ENCODE measurements at regions not wholly inside any gene's neighbourhood (a gene's known extent, or its start where the extent isn't known, plus 50 kb on each side); places are given as distances from the start of the nearest gene placed in this dataset.

GRCh38 chr2:18684206-18685038 lies 95.1 kb upstream of the NT5C1B start:
- no peak overlapping the region for H3K9ac ChIP-seq
- H3K27ac ChIP-seq = no peak overlapping the region
- H3K79me2 ChIP-seq (ENCODE audit: insufficient read depth, low read depth) = no peaks in the 10 kb centered on the region
- no peak overlapping the region for H3K4me3 ChIP-seq (IDR thresholded peaks at IDR 0.05; ENCODE audit: insufficient read depth, low read depth, low read length)
- no peaks in the 10 kb centered on the region for H3K4me1 ChIP-seq (ENCODE audit: low read depth, poor library complexity, severe bottlenecking)
- no peaks in the 10 kb centered on the region for H3K27me3 ChIP-seq (ENCODE audit: insufficient read depth, low read depth)
- H3K36me3 ChIP-seq (ENCODE audit: insufficient read depth) = no peaks in the 10 kb centered on the region
- no peak overlapping the region for H2AFZ ChIP-seq (ENCODE audit: low read depth)
- TF ChIP-seq CTCF (conservative IDR thresholded peaks at IDR 0.05; ENCODE audit: low read depth, low read length) = no peak
- H3K4me2 ChIP-seq = no peak overlapping the region
- H4K20me1 ChIP-seq (ENCODE audit: insufficient read depth) = no peaks in the 10 kb centered on the region

GRCh38 chr2:18682681-18683080 lies 93.3 kb upstream of the NT5C1B start:
- H4K20me1 ChIP-seq (ENCODE audit: insufficient read depth) = no peaks in the 10 kb centered on the region
- TF ChIP-seq CTCF (conservative IDR thresholded peaks at IDR 0.05; ENCODE audit: low read depth, low read length) = no peak

GRCh38 chr2:18677280-18677679 lies 87.9 kb upstream of the NT5C1B start:
- no peak overlapping the region for H3K9ac ChIP-seq
- no peaks in the 10 kb centered on the region for H3K4me1 ChIP-seq (ENCODE audit: low read depth, poor library complexity, severe bottlenecking)
- H4K20me1 ChIP-seq (ENCODE audit: insufficient read depth) = no peaks in the 10 kb centered on the region
- no peaks in the 10 kb centered on the region for H3K79me2 ChIP-seq (ENCODE audit: insufficient read depth, low read depth)
- TF ChIP-seq CTCF (conservative IDR thresholded peaks at IDR 0.05; ENCODE audit: low read depth, low read length) = no peak
- H3K27ac ChIP-seq = no peak overlapping the region
- no peaks in the 10 kb centered on the region for H3K27me3 ChIP-seq (ENCODE audit: insufficient read depth, low read depth)
- no peak overlapping the region for H3K4me2 ChIP-seq
- no peaks in the 10 kb centered on the region for H3K36me3 ChIP-seq (ENCODE audit: insufficient read depth)
- H2AFZ ChIP-seq (ENCODE audit: low read depth) = no peak overlapping the region
- no peak overlapping the region for H3K4me3 ChIP-seq (IDR thresholded peaks at IDR 0.05; ENCODE audit: insufficient read depth, low read depth, low read length)

More at GRCh38 chr2:18682681-18683080, 93.3 kb upstream of the NT5C1B start:
- Histone ChIP-seq H2AFZ (ENCODE audit: low read depth) (no peak overlapping the region), H3K4me3 (IDR thresholded peaks at IDR 0.05; ENCODE audit: insufficient read depth, low read depth, low read length) (no peak overlapping the region), H3K4me1 (ENCODE audit: low read depth, poor library complexity, severe bottlenecking) (no peaks in the 10 kb centered on the region), H3K79me2 (ENCODE audit: insufficient read depth, low read depth) (no peaks in the 10 kb centered on the region), H3K27ac (no peak overlapping the region), H3K27me3 (ENCODE audit: insufficient read depth, low read depth) (no peaks in the 10 kb centered on the region), H3K9ac (no peak overlapping the region), H3K4me2 (no peak overlapping the region), H3K36me3 (ENCODE audit: insufficient read depth) (no peaks in the 10 kb centered on the region)

- Histone ChIP-seq H3K27me3 (ENCODE audit: insufficient read depth, low read depth) (no peaks in the 10 kb centered on the region), H3K79me2 (ENCODE audit: insufficient read depth, low read depth) (no peaks in the 10 kb centered on the region), H3K9ac (no peak overlapping the region), H2AFZ (ENCODE audit: low read depth) (no peak overlapping the region), H3K4me3 (IDR thresholded peaks at IDR 0.05; ENCODE audit: insufficient read depth, low read depth, low read length) (no peak overlapping the region), H4K20me1 (ENCODE audit: insufficient read depth) (no peaks in the 10 kb centered on the region), H3K4me1 (ENCODE audit: low read depth, poor library complexity, severe bottlenecking) (no peaks in the 10 kb centered on the region), H3K36me3 (ENCODE audit: insufficient read depth) (no peaks in the 10 kb centered on the region), H3K4me2 (no peak overlapping the region), H3K27ac (no peak overlapping the region)
- TF ChIP-seq CTCF (conservative IDR thresholded peaks at IDR 0.05; ENCODE audit: low read depth, low read length) = no peak
These were observed 84.9 kb upstream of the NT5C1B start for GRCh38 chr2:18674309-18674708.
